ENCODE measurements at regions not wholly inside any gene's neighbourhood (a gene's known extent, or its start where the extent isn't known, plus 50 kb on each side); places are given as distances from the start of the nearest gene placed in this dataset.
A peak's percentile ranks its signal among the peaks of the same experiment; 100 is the strongest.
"Not testable (repeated sequence)": the region's sequence is repeated elsewhere in the genome, so short reads cannot be mapped to it uniquely, and the experiment has no call there.

DNA sequence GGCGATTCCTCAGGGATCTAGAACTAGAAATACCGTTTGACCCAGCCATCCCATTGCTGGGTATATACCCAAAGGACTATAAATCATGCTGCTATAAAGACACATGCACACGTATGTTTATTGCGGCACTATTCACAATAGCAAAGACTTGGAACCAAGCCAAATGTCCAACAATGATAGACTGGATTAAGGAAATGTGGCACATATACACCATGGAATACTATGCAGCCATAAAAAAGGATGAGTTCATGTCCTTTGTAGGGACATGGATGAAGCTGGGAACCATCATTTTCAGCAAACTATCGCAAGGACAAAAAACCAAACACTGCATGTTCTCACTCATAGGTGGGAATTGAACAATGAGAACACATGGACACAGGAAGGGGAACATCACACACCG, 311.1 kb downstream of the PTGER3 start:
- H3K4me1 Mint-ChIP-seq; H3K4me3 ChIP-seq (ENCODE audit: low read length in 2 of 2); H3K9me3 ChIP-seq (ENCODE audit: control insufficient read depth in 1 of 2, low read length in 2 of 2); H3K27me3 ChIP-seq (ENCODE audit: insufficient read depth, low read length); intact Hi-C loops (cut with micrococcal nuclease); H3K27me3 Mint-ChIP-seq; H3K27ac ChIP-seq (ENCODE audit: low read depth, low read length); DNase-seq; POLR2A ChIA-PET (ENCODE audit: partially characterized antibody); H3K36me3 ChIP-seq (ENCODE audit: insufficient read depth, low read length); H3K4me3 Mint-ChIP-seq; CTCF ChIA-PET (ENCODE audit: partially characterized antibody); H3K36me3 Mint-ChIP-seq; H3K4me1 ChIP-seq (ENCODE audit: insufficient read depth, low read length): not testable (repeated sequence)
- Mint-ChIP-seq H3K9me3 (peaks cover 0 to 18% (median 8%) of the 10 kb centered on the region in 8 donors), H3K27ac (peak overlapping the region in 1 of 7 donors; percentile 57)

DNA sequence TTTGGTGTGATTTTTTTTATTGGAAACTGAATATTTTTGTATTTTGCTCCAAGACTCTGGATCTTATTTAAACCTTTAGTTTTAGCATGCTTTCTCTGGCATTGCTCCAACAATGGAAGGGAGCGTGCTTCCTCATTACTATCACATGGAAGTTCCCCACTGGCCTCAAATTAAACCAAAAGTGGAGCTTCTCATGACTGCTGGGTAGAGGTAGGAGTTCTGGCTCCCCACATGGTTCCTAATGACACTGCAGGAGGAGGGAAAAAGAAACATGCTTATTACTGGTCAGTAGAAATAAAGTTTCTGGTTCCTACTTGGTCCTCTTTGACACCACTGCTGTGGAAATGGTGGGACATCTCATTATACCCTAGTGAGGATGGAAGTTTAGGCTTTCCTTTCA, 310.5 kb downstream of the PTGER3 start:
- H3K4me3 Mint-ChIP-seq, result no peak overlapping the region
- ChIA-PET POLR2A (ENCODE audit: partially characterized antibody) (no interaction called here), CTCF (ENCODE audit: partially characterized antibody) (no interaction called here)
- Histone ChIP-seq H3K36me3 (ENCODE audit: insufficient read depth, low read length) (no peaks in the 10 kb centered on the region), H3K27me3 (ENCODE audit: insufficient read depth, low read length) (no peaks in the 10 kb centered on the region), H3K27ac (ENCODE audit: low read depth, low read length) (no peak overlapping the region), H3K4me1 (ENCODE audit: insufficient read depth, low read length) (no peaks in the 10 kb centered on the region), H3K4me3 (ENCODE audit: low read length in 2 of 2) (no peak overlapping the region), H3K9me3 (ENCODE audit: control insufficient read depth in 1 of 2, low read length in 2 of 2) (peaks cover 0 to 3% of the 10 kb centered on the region in 2 donors)
- H3K27me3 Mint-ChIP-seq, result no peaks in the 10 kb centered on the region
- H3K4me1 Mint-ChIP-seq, result no peaks in the 10 kb centered on the region
- H3K36me3 Mint-ChIP-seq, result no peaks in the 10 kb centered on the region
- peaks cover 0 to 23% (median 12%) of the 10 kb centered on the region in 8 donors for H3K9me3 Mint-ChIP-seq
- intact Hi-C loops (cut with micrococcal nuclease), result no loop called here
- DNase-seq, result no peak
- no peak overlapping the region for H3K27ac Mint-ChIP-seq

DNA sequence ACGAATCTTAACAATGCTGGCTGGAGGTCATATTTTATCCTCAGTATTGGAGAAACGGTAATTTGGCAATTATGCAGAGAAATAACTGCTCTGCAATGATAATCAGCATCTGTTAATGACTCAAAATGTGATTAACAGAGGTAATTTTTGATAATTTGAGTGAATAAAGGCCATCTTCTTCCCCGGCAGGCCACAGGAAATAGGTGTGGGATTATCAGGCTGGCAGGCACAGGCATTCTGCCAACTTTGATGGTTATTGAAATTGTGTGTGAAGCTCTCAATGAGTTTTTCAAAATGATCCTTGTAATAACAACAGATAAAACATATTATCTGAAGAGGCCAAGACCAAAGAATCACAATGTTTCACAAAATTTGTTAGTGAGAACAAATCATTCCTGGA, 309.0 kb downstream of the PTGER3 start:
- no peak for DNase-seq

DNA sequence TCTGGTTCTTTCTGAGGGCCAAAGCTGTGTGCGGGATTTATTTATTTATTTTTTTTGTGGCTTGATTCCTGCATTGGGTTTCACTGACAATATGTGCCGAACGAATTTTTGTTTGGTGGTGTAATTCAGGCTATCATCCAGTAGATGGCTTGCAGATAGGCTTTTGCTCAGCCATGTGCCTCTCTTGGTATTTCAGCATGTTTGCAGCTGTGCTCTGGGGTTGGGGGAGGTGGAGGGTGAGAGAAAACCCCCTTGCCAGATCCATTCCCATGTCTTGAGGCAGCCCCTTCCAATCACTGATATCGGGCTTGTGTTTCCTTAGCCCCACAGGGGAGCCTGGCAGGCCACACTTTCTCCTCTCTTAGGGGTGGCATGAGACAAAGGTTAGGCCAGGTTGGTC, 302.4 kb downstream of the PTGER3 start:
- Histone ChIP-seq H3K27ac (ENCODE audit: low read depth, low read length) (no peak overlapping the region), H3K4me1 (ENCODE audit: insufficient read depth, low read length) (no peaks in the 10 kb centered on the region), H3K9me3 (ENCODE audit: control insufficient read depth in 1 of 2, low read length in 2 of 2) (no peaks in the 10 kb centered on the region), H3K27me3 (ENCODE audit: insufficient read depth, low read length) (no peaks in the 10 kb centered on the region), H3K4me3 (ENCODE audit: low read length in 2 of 2) (no peak overlapping the region), H3K36me3 (ENCODE audit: insufficient read depth, low read length) (no peaks in the 10 kb centered on the region)
- ChIA-PET CTCF (ENCODE audit: partially characterized antibody) (no interaction called here), POLR2A (ENCODE audit: partially characterized antibody) (no interaction called here)
- intact Hi-C loops (cut with micrococcal nuclease), result no loop called here
- Mint-ChIP-seq H3K27ac (no peak overlapping the region), H3K9me3 (peaks cover 11 to 73% (median 57%) of the 10 kb centered on the region in 8 donors), H3K27me3 (no peaks in the 10 kb centered on the region), H3K4me3 (no peak overlapping the region), H3K4me1 (no peaks in the 10 kb centered on the region), H3K36me3 (peaks cover 0 to 3% of the 10 kb centered on the region in 2 donors)
- no peak for DNase-seq

More for the DNA sequence above, 309.0 kb downstream of the PTGER3 start:
- no peaks in the 10 kb centered on the region for H3K4me1 Mint-ChIP-seq
- ChIA-PET POLR2A (ENCODE audit: partially characterized antibody) (no interaction called here), CTCF (ENCODE audit: partially characterized antibody) (no interaction called here)
- H3K27me3 Mint-ChIP-seq, result no peaks in the 10 kb centered on the region
- H3K27ac Mint-ChIP-seq, result no peak overlapping the region
- no peak overlapping the region for H3K4me3 ChIP-seq (ENCODE audit: low read length in 2 of 2)
- H3K36me3 ChIP-seq (ENCODE audit: insufficient read depth, low read length), result no peaks in the 10 kb centered on the region
- H3K27me3 ChIP-seq (ENCODE audit: insufficient read depth, low read length), result no peaks in the 10 kb centered on the region
- peaks cover 0 to 3% of the 10 kb centered on the region in 2 donors for H3K9me3 ChIP-seq (ENCODE audit: control insufficient read depth in 1 of 2, low read length in 2 of 2)
- H3K4me3 Mint-ChIP-seq, result no peak overlapping the region
- peaks cover 3 to 27% (median 18%) of the 10 kb centered on the region in 8 donors for H3K9me3 Mint-ChIP-seq
- no peak overlapping the region for H3K27ac ChIP-seq (ENCODE audit: low read depth, low read length)
- intact Hi-C loops (cut with micrococcal nuclease), result no loop called here
- H3K36me3 Mint-ChIP-seq, result no peaks in the 10 kb centered on the region
- H3K4me1 ChIP-seq (ENCODE audit: insufficient read depth, low read length), result no peaks in the 10 kb centered on the region

DNA sequence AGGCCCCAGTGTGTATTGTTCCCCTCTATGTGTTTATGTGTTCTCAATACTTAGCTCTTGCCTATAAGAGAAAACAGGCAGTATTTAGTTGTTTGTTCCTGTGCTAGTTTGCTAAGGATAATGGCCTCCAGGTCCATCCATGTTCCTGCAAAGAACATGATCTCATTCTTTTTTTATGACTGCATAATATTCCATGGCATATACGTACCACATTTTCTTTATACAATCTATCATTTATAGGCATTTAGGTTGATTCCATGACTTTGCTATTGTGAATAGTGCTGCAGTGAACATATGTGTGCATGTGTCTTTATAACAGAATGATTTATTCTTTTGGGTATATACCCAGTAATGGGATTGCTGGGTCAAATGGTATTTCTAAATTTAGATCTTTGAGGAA, 301.6 kb downstream of the PTGER3 start:
- intact Hi-C loops (cut with micrococcal nuclease); H3K4me3 Mint-ChIP-seq; H3K36me3 ChIP-seq (ENCODE audit: insufficient read depth, low read length); DNase-seq; H3K27me3 Mint-ChIP-seq; H3K4me1 ChIP-seq (ENCODE audit: insufficient read depth, low read length); H3K4me1 Mint-ChIP-seq; H3K27ac ChIP-seq (ENCODE audit: low read depth, low read length); H3K36me3 Mint-ChIP-seq; POLR2A ChIA-PET (ENCODE audit: partially characterized antibody); H3K9me3 ChIP-seq (ENCODE audit: control insufficient read depth in 1 of 2, low read length in 2 of 2); H3K27ac Mint-ChIP-seq; CTCF ChIA-PET (ENCODE audit: partially characterized antibody); H3K4me3 ChIP-seq (ENCODE audit: low read length in 2 of 2); H3K27me3 ChIP-seq (ENCODE audit: insufficient read depth, low read length): not testable (repeated sequence)
- peaks cover 11 to 80% (median 61%) of the 10 kb centered on the region in 8 donors for H3K9me3 Mint-ChIP-seq

DNA sequence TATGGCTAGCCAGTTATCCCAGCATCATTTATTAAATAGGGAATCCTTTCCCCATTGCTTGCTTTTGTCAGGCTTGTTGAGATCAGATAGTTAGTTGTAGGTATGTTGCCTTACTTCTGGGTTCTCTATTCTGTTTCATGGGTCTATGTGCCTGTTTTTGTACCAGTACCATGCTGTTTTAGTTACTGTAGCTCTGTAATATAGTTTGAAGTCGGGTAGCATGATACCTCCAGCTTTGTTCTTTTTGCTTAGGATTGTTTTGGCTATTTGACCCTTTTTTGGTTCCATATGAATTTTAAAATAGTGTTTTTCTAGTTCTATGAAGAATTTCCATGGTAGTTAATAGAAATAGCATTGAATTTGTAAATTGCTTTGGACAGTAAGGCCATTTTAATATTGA, 300.5 kb downstream of the PTGER3 start:
- CTCF ChIA-PET (ENCODE audit: partially characterized antibody); intact Hi-C loops (cut with micrococcal nuclease); H3K27ac Mint-ChIP-seq; H3K27ac ChIP-seq (ENCODE audit: low read depth, low read length); H3K36me3 ChIP-seq (ENCODE audit: insufficient read depth, low read length); H3K4me3 Mint-ChIP-seq; DNase-seq; H3K36me3 Mint-ChIP-seq; H3K4me1 Mint-ChIP-seq; POLR2A ChIA-PET (ENCODE audit: partially characterized antibody); H3K27me3 ChIP-seq (ENCODE audit: insufficient read depth, low read length); H3K4me1 ChIP-seq (ENCODE audit: insufficient read depth, low read length); H3K9me3 ChIP-seq (ENCODE audit: control insufficient read depth in 1 of 2, low read length in 2 of 2); H3K4me3 ChIP-seq (ENCODE audit: low read length in 2 of 2); H3K27me3 Mint-ChIP-seq: not testable (repeated sequence)
- H3K9me3 Mint-ChIP-seq, result peaks cover 11 to 76% (median 60%) of the 10 kb centered on the region in 8 donors

DNA sequence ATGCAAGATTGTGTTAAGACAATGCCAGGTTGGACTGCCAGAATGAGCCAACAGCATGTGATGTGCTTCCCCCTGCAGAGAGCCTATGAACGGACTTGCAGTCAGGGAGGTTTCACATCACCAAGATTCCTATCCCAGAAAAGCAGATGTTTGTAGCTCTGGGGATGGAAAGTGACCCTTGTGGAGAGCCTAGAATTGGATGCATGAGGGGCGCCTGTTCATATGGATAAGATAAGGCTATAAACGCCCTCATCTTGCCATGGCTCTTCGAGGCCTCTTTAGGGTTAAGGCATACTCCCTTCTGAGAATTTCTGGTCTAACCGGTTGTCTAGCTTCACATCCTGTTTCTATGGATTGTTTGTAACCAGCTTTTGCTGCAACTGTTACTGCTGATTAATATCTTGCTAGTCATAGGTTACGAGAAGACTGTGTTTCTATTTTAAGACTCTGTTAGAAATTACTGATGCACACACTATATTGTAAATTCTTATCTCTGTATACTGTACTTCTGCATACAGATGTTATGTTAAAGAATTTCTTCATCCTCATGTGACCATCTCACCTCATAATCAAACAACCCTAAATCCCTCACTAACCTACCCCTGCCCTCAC, 295.8 kb downstream of the PTGER3 start:
- H3K4me3 ChIP-seq (ENCODE audit: low read length in 2 of 2); intact Hi-C loops (cut with micrococcal nuclease); H3K27ac Mint-ChIP-seq; H3K27me3 Mint-ChIP-seq; POLR2A ChIA-PET (ENCODE audit: partially characterized antibody); H3K9me3 ChIP-seq (ENCODE audit: control insufficient read depth in 1 of 2, low read length in 2 of 2); DNase-seq; H3K4me3 Mint-ChIP-seq; H3K36me3 Mint-ChIP-seq; H3K27ac ChIP-seq (ENCODE audit: low read depth, low read length); H3K4me1 Mint-ChIP-seq; CTCF ChIA-PET (ENCODE audit: partially characterized antibody); H3K36me3 ChIP-seq (ENCODE audit: insufficient read depth, low read length); H3K4me1 ChIP-seq (ENCODE audit: insufficient read depth, low read length); H3K27me3 ChIP-seq (ENCODE audit: insufficient read depth, low read length): not testable (repeated sequence)
- peaks cover 5 to 56% (median 49%) of the 10 kb centered on the region in 8 donors for H3K9me3 Mint-ChIP-seq

DNA sequence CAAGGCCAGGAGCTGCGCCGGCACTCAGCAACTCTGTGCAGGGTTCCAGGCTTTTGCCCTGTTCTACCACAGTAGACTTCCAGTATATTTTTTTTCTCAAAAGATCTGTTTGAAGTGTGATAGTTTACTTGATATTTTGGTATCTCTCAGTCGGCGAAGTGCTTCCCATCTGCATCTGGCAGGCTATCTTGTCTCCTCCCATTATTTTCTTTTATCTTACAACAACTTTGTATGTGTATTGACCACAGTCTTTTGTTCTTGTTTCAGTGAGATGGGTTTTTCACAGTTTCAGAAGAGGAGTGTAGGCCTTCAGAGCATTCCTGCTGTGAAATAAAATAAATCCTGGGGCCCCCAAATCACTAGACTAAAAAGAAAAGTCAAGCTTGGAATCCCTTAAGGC, 292.9 kb downstream of the PTGER3 start:
- CTCF ChIA-PET (ENCODE audit: partially characterized antibody), result no interaction called here
- H3K36me3 ChIP-seq (ENCODE audit: insufficient read depth, low read length), result no peaks in the 10 kb centered on the region
- no peak overlapping the region for H3K4me3 Mint-ChIP-seq
- H3K9me3 ChIP-seq (ENCODE audit: control insufficient read depth in 1 of 2, low read length in 2 of 2), result no peaks in the 10 kb centered on the region
- intact Hi-C loops (cut with micrococcal nuclease), result no loop called here
- no peak overlapping the region for H3K27ac ChIP-seq (ENCODE audit: low read depth, low read length)
- H3K9me3 Mint-ChIP-seq, result peaks cover 0 to 34% (median 21%) of the 10 kb centered on the region in 8 donors
- H3K27me3 Mint-ChIP-seq, result no peaks in the 10 kb centered on the region
- no peaks in the 10 kb centered on the region for H3K4me1 ChIP-seq (ENCODE audit: insufficient read depth, low read length)
- no peak overlapping the region for H3K27ac Mint-ChIP-seq
- no peaks in the 10 kb centered on the region for H3K27me3 ChIP-seq (ENCODE audit: insufficient read depth, low read length)
- no peaks in the 10 kb centered on the region for H3K36me3 Mint-ChIP-seq
- DNase-seq, result no peak
- POLR2A ChIA-PET (ENCODE audit: partially characterized antibody), result no interaction called here
- no peak overlapping the region for H3K4me3 ChIP-seq (ENCODE audit: low read length in 2 of 2)
- no peaks in the 10 kb centered on the region for H3K4me1 Mint-ChIP-seq

Measured in CD4-positive, alpha-beta memory T cell (primary cell).